GM18867 (cell line): ENCODE measurements at regions not wholly inside any gene's neighbourhood (a gene's known extent, or its start where the extent isn't known, plus 50 kb on each side); places are given as distances from the start of the nearest gene placed in this dataset.
"Not testable (repeated sequence)": the region's sequence is repeated elsewhere in the genome, so short reads cannot be mapped to it uniquely, and the experiment has no call there.

Source experiments
- ATAC-seq: cut with Tn5 transposase; IDR thresholded peaks from one replicate; pipeline ENCODE4 v1.9.1; 2021; ENCODE audit warnings: mild to moderate bottlenecking, moderate library complexity; ENCODE audit not compliant: unreplicated experiment

DNA sequence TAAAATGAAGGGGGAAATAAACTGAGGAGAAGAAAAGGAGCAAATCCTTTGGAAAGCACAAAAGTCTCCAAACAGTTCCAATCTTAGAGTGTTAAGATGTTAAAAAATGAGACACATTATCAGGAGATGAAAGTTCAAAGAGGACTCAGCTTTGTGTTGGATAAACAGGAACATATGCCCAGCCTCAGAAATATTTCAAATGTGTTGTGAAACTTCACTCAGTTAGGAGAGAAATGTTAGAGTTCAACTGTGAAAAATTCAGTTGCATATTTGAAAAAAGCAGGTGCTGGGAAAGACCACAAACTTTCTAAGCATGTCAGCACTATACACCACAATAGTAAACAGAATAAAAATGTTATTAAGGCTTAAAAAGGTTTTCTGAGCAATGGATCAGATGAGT lies 136.8 kb upstream of the PRKD1 start:
- no peak for ATAC-seq

DNA sequence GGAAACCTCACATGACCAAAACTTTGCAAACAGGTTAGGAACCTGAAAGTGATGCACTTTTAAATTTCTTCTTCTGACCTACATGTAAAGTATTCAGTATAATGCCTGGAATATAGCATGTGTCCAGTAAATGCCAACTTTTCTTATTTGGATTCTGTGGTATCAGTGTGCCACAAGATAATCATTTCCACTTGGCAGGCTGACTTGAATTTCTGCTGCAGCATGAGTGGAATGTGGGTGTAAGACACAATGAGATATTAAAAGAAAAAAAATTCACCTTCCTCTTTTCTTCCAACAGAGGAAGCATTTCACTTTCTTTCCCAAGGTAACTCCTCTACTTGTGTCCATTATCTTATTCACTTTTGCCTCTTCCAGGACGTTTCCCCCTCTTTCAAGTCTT lies 141.9 kb upstream of the PRKD1 start:
- no peak for ATAC-seq

DNA sequence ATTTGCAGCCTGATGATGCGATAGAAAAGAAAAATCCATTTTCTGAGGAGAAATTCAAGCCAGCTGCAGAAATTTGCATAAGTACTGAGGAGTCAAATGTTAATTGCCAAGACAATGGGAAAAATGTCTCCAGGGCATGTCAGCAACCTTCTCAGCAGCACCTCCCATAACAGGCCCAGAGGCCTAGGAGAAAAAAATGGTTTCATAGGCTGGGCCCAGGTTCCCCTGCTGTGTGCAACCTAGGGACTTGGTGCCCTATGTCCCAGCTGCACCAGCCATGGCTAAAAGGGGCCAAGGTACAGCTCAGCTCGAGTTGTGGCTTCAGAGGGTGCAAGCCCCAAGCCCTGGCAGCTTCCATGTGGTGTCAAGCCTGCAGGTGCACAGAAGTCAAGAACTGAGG lies 144.8 kb upstream of the PRKD1 start:
- ATAC-seq = not testable (repeated sequence)

DNA sequence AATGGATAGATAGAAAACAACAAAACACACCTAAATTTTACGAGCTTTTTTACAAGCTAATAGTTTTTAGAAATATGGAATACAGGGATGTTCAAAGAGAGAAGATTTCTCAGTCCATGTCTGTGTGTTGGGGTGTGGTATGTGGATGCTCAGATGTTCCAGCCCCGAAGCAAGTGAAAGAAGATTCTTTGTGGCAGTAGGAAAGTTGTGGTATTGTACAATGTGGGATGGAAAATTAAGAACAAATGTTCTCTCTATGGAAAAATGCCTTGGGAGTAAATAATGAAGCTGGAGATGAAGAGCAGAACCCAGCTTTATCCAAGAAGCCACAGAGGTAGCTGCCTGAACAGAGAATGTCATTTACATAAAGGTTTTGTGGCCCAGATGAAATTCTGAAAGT lies 150.3 kb upstream of the PRKD1 start:
- ATAC-seq = no peak

DNA sequence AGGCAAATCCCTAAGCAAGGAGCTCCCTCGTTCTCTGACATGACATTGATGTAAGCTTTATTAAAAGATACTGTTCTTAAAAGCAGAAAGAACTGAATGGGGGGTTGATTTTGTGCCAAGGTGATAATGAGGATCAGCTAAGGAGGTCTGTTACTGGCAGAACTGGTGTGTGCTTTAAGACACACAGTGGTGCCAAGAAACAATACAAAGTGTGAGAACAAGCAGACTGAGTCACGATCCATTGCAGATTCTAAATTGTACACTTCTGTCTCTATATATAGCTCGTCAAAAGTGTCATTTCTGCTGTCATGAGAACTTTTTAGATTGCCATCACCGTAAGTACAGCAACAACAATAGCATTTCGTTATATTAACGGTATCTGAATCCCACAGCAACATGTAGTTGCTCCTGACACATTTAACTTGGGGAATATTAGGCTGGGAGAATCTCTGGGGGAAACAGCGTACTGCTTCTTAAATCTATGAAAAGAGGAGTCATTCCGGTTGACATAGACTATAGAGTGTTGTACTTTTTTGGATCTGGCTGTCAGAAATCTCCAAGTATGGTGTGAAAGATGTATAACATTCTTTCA lies 151.3 kb upstream of the PRKD1 start:
- ATAC-seq = no peak

DNA sequence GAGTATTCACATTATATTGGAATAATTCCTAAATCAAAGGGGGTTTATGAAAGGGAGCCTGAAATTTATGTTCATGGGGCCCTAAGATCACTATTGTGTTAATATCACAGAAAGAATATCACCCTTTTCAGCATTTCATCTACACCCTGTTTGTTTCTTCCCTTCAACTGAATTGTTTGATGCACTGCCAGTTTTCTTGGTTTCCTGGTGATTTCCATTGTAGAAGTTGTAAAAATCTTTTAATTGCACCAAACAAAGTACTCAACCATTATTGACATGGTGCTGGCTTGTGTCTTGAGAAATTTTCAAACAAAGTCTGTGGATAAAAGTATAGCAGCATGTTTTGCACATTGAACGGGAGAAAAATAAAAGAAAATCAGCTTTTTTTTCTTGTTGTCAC lies 154.8 kb upstream of the PRKD1 start:
- ATAC-seq = no peak

DNA sequence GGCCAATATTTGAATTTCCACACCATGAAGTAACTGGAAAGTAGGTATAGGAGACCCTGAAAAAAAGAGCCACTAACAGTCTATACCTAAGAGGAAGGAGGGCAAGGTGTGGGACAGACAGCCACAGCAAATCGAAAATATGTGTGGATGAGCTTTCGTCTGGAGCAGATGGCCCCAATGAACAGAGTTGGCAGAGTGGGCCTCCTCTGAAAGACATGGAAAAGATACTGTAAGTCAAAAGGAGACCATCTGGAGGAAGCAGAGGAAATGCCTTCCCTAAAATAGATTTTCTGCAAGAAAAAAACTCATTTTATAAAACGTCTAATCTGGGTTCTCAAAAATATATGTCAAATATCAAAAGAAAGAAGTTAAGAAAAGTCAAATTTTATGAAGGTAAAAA lies 157.2 kb upstream of the PRKD1 start:
- ATAC-seq = no peak

DNA sequence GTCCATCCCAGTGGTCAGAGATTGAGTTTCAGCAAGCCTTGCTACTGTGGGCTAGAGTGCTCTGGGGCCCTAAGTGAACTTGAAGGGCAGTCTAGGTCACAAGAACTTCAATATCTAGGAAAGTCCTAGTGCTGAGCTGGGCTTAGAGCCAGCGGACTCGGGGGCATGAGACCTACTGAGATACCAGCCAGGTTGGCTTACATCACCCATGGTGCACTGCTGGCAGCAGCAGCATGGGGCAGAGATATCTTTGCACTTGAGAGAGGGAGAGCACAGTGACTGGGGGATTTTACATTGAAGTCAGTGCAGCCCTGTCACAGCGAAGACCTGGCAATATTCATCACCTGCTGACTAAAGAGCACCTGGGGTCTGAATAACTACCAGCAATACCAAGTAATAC lies 158.3 kb upstream of the PRKD1 start:
- no peak for ATAC-seq

DNA sequence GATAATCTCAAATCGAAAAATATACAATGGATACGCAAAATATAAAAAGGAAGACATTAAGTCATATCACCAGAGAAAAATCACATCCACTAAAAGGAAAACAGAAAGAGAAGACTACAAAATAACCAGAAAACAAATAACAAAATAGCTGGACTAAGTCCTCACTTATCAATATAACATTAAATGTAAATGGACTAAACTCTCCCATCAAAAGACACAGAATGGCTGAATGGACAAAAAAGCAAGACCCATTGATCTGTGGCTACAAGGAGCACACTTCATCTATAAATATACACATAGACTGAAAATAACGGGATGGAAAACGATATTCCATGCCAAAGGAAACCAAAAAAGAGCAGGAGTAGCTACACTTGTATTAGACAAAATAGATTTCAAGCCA lies 161.0 kb upstream of the PRKD1 start:
- no peak for ATAC-seq

DNA sequence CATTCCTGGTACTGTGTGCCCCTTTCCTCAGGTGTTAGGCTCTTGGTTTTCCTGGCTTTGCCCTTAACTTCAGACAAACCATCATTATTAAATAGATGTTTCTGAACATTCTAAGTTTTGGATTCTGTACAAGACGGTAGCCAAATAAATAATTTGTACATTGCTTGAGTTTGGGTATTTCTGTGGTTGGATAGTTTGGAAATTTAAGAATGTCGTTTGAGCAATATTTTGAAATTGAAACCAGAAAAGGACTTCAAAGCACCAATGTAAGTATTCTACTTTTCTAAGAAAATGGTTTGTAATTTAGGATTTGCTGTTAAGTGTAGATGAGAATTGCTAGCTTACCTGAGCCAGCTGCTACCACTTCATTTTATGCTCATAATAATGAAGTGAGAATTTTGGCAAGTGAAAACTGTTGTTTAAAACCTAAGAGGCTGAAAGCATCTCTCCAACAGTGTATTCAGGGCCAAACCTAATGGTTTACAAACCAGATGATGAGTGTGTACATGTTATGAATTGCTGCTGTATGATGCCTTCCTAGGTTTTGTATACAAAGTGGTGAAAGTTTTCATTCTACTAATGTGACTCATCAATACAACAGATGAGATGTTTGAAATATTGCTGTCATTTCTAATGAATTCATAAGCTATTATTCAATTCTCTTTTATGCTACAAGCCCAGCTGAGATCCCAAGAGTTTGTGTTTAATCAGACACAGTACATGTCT lies 181.5 kb upstream of the PRKD1 start:
- no peak for ATAC-seq

DNA sequence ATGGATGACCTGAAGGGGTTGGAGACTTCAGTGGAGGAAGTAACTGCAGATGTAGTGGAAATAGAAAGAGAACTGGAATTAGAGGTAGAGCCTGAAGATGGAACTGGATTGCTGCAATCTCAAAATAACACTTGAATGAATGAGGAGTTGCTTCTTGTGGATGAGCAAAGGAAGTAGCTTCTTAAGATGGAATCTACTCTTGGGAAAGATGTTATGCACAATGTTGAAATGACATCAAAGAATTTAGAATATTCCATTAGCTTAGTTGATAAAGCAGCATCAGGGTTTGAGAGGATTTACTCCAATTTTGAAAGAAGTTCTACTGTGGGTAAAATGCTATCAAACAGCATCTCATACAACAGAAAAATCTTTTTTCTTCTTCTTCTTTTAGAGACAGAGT lies 186.4 kb upstream of the PRKD1 start:
- no peak for ATAC-seq

DNA sequence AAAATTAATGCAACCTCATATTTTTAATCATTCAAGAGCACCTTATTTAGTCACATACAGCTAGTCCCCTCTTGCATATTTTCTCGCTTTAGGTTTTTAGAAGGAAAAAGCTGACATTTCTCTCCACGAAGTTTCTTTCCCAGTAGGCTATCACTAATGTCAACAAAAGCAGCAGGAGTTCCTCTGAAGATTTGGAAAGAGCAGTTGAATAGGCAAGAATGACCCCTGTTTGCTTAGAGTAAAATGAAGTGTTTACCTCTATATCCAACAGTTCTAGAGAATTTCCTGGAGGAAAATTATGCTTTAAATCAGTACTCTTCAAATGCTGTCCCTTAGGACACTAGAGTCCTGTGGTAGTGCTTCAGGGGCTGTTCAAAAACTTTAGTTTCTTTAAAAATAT lies 188.1 kb upstream of the PRKD1 start:
- no peak for ATAC-seq

DNA sequence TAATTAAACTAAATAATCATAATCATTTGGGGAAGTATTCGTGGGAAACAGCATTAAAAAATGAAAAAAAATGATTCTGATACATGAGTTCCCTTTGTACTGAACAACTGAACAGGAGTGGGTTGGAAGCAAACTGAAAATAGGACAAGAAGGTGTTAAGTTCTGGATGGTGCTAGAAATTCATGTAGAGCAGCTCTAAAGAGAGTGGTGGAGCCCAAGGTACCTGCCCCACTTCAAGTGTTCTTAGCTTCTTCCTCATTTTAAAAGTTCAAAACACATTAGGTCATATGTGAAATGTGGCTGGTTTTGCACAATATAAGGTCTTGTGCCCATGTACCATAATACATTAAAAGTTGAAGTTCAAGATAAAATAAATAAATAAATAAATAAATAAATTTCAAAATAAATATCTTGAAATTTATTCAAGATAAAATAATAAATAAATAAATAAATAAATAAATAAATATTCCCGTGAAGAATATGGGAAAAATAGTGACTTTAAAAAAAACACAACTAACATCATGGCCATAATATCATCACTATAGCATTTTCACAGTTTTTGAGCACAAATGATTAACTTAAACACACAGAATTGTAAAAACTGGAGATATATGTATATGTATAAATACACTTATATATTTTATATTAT lies 191.5 kb upstream of the PRKD1 start:
- no peak for ATAC-seq

DNA sequence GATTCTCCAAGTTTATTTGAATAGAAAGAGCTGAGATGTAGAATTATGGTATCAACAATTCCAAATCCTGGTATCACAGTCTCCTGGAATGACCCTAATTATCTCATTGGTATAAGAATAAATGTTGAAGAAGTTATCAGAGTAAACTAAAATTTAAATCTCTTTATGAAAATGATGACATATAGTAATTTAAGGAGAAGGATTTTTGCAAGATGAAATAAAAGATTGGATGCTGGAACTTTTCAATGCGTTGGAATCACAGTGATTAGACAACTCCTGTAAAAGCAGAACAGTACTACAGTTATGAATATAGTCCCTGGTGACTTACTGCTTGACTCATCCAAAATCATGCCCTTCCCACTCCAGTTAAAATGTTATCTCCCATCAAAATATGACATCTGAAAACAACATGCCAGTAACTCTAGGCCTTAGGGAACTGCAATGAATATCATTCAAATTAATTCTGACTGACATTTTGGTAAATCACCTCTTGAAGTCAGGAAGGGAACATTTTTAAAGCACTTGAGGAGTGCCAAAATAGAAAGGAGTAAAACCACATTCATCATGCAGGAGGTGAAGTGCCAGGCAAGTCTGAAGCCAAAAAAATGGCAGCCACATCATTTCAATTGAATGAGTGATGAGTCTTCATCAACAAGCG lies 197.8 kb upstream of the PRKD1 start:
- ATAC-seq = no peak

DNA sequence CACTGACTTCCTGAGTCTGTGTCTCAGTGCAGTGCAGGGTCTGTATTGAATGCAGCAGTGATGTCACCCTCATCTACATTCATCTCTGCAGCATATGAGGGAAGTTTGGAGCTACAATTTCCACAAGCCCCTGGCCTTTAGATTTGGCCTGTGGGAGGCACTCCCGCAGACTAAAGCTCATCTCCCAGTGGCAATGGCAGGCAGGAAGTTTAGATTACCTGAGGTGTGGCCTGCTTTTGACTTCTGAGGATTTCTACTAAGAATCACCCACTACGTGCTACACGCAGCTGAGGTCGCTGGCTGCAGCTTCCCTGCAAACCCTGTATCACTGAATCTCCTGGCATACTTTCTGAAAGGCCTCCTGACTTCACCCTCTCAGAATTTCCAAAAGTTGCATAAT lies 202.2 kb upstream of the PRKD1 start:
- ATAC-seq = no peak

DNA sequence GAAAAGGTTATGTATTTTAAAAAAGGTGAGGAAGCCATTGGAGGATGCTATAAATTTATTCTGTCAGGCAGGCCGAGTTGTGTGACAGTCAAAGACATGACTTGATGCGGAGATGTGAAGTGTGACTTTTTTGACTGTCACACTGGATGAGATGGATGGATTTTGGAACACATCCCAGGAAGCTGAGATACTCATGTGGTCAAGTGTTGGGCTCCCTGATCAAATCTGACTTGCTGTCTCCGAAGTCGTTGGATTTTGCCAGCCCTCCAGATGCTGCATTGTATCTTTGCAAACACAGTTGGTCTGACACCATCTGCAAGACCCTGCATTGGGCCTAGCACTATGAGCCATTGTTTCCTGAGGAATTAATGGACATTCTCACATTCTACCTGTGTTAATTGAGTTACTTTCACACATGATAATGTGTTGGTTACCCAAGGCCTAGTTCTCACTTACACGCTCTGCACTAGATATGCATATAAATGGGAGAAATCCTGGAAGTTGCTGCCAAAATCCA lies 204.0 kb upstream of the PRKD1 start:
- ATAC-seq = no peak

DNA sequence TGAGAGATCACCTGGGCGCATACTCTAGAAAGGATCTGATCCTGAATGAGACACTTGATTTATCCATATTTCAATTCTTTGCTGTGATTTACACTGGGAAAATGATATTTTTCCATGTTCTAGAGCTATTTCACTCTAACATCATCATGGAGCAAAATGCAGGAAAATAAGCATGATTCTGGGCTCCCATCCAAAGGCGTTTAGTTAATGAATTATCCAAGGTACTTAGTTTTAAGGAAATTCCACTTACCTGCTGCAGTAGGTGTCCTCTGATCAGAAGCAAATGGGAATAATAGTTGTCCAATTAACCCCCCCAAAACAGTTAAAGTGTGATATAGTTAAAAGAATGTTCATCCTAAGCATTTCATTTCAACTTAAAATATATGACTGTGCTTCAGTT lies 204.5 kb upstream of the PRKD1 start:
- no peak for ATAC-seq

DNA sequence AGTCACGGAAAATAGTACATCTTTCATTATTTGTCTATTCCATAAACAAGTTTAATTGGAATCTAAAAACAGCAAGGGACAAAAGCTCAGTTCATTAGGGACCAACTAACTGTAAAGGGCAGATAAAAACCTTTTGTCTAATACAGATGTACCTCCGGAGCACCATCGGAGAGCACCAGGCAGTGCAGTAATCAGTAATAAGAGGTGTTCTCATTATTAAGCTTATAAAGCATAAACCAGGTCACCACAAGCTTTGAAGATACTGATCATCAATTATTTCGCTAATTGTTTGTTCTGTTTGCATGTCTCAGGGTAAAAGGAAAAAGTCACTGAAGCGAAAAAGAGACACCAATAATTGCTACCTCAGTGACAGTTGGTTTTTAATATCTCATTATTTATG lies 207.3 kb upstream of the PRKD1 start:
- ATAC-seq = no peak

DNA sequence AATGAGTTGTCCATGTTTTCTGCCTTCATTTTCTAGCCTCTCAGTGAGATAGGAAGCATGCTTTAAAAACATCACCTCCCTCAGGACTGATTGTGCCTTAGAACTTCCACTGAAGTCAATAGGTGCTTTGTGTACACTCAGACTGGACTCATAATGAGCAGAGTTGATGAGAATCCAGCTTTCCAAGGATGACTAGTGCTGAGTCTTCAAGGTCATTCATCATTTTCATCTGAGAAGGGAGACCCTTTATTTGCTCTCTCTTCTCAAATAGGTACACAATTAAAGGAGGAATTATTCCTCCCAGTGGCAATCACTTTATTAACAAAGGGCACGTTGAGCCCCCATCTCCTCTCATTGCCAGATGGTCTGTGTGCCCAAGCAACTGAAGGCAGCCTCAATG lies 210.9 kb upstream of the PRKD1 start:
- ATAC-seq = no peak

DNA sequence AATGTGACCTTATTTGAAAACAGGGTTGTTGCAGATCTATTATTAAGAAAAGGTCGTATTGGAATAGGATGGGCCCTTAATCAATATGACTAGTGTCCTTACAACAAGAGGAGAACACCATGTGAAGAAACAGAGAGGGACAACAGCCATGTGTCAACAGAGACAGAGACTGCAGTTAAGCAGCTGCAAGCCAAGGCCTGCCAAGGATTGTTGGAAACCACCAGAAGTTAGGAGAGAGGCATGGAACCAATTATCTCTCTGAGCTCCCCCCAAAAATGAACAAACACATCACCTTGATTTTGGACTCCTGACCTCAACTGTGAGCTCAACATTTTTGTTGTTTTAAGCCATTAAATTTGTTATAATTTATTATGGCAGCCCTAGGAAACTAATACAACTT lies 214.6 kb upstream of the PRKD1 start:
- ATAC-seq = no peak

DNA sequence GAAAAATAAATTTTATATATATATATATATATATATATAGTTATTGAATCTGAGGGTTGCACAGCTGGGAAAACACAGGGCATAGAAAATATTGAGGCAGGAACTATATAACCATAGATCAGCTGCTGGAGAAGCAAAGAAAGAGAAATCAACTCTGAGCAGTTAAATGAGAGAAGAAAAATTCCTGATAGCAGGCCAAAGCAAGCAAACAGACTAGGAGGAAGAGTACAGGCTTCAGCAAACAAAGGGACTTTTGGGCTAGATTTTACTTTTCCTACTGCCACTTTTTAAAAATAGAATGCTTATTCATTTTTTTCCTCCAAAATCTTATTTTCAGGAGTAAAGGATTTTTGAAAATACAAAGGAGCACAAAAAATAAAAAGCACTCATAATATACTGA lies 216.0 kb upstream of the PRKD1 start:
- ATAC-seq = no peak

DNA sequence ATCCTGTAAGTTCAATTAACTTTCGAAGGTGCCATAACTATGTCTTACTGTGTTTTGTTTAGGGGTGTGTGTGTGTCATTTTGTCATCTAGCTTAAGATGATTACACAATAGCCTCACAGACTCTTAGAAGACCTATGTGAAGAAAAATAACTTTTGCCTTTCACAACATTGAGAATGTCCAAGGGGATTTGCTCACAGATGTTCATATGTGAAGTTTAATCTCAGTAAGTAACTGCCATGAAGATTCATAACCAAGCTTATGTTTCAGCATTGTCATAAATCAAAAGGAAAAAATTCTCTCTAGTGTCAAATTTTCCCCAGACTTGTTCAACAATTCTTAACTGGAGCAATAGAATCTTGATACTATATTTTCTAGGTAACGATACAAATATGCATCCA lies 226.1 kb upstream of the PRKD1 start:
- no peak for ATAC-seq
